CD4-positive, CD25-positive, alpha-beta regulatory T cell (primary cell): ENCODE measurements at regions not wholly inside any gene's neighbourhood (a gene's known extent, or its start where the extent isn't known, plus 50 kb on each side); places are given as distances from the start of the nearest gene placed in this dataset.

Source experiments
- ATAC-seq, 2 donors: fragments of 150-1000 bp; cut with Tn5 transposase; one replicate each; pipeline ENCODE4 v1.10.0; 2021; ENCODE audit warnings: low read depth in 2 of 2, moderate number of reproducible peaks in 2 of 2, moderate library complexity in 1 of 2
- DNase-seq, 3 donors: peaks; one replicate each; pipeline versions ENCODE4 v3.0.0 to v3.0.0-alpha.2; 2012 to 2022; ENCODE audit warnings: mixed read lengths in 1 of 3
- H3K27ac ChIP-seq: one replicate; pipeline ENCODE4 v1.7.0; 2013; ENCODE audit warnings: mild to moderate bottlenecking, low read length; ENCODE audit not compliant: insufficient read depth, poor library complexity, severe bottlenecking
- H3K27me3 ChIP-seq: one replicate; pipeline ENCODE4 v1.7.0; 2013; ENCODE audit warnings: low read length; ENCODE audit not compliant: control insufficient read depth, insufficient read depth
- H3K36me3 ChIP-seq: one replicate; pipeline ENCODE4 v1.7.0; 2013; ENCODE audit warnings: mild to moderate bottlenecking, low read length, moderate library complexity; ENCODE audit not compliant: control insufficient read depth, insufficient read depth
- H3K4me1 ChIP-seq: 2 replicates; pipeline ENCODE4 v1.7.0; 2013; ENCODE audit warnings: mild to moderate bottlenecking, low read length; ENCODE audit not compliant: insufficient read depth, control insufficient read depth, poor library complexity, severe bottlenecking
- H3K4me3 ChIP-seq: one replicate; pipeline ENCODE4 v1.7.0; 2013; ENCODE audit warnings: low read depth, mild to moderate bottlenecking, low read length, moderate library complexity
- H3K9me3 ChIP-seq, 2 experiments: 1 replicate in 1 of 2; 2 replicates in 1 of 2; pipeline ENCODE4 v1.7.0; 2013; ENCODE audit warnings: low read length in 2 of 2, mild to moderate bottlenecking in 1 of 2, moderate library complexity in 1 of 2; ENCODE audit not compliant: control insufficient read depth in 2 of 2
- H3K27ac Mint-ChIP-seq, 3 donors: one replicate each; pipeline ENCODE4 v1.8.0; 2020 to 2022; ENCODE audit warnings: mild to moderate bottlenecking in 3 of 3, mixed read lengths in 3 of 3, moderate library complexity in 2 of 3
- H3K27me3 Mint-ChIP-seq: one replicate; pipeline ENCODE4 v1.8.0; 2022; ENCODE audit warnings: mild to moderate bottlenecking, mixed read lengths
- H3K36me3 Mint-ChIP-seq: one replicate; pipeline ENCODE4 v1.8.0; 2020; ENCODE audit warnings: mixed read lengths
- H3K4me1 Mint-ChIP-seq, 4 donors: one replicate each; pipeline ENCODE4 v1.8.0; 2020 to 2022; ENCODE audit warnings: mixed read lengths in 4 of 4, mild to moderate bottlenecking in 1 of 4
- H3K4me3 Mint-ChIP-seq, 4 donors: one replicate each; pipeline ENCODE4 v1.8.0; 2020 to 2022; ENCODE audit warnings: mild to moderate bottlenecking in 4 of 4, mixed read lengths in 4 of 4, moderate library complexity in 3 of 4
- H3K9me3 Mint-ChIP-seq, 7 donors: one replicate each; pipeline ENCODE4 v1.8.0; 2020 to 2022; ENCODE audit warnings: mixed read lengths in 7 of 7, mild to moderate bottlenecking in 3 of 7, moderate library complexity in 2 of 7

DNA sequence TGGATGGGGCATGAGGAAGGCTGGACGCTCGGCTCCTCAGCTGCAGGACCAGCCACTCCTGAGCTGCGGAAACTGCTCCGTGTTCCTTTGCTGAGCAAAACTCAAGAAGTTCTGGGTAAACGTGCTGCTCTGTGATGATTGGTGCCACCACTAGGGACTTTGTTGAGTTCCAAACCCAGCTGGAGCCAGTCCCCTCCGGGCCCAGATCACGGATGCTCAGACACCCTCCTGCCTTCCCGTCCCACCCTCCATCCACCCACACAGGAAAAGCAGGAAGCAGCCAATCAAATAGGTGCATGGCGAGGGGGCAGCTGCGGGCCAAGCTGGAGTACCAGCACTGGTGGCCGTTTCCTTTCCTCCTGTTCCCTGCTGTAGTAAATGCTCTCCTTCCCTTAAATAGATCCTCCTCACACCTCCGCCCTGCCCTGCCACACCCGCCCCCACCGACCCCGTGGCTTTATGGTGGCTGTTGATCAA lies 68.0 kb downstream of the ADRA2C start:
- no peaks in the 10 kb centered on the region for H3K9me3 ChIP-seq
- H3K4me3 Mint-ChIP-seq = no peak overlapping the region
- no peak for DNase-seq
- peaks cover 0 to 3% (median 0%) of the 10 kb centered on the region in 4 donors for H3K4me1 Mint-ChIP-seq
- no peaks in the 10 kb centered on the region for H3K27me3 ChIP-seq
- no peaks in the 10 kb centered on the region for H3K27me3 Mint-ChIP-seq
- no peak overlapping the region for H3K27ac Mint-ChIP-seq
- peaks cover 0 to 3% (median 0%) of the 10 kb centered on the region in 7 donors for H3K9me3 Mint-ChIP-seq
- H3K36me3 Mint-ChIP-seq = no peaks in the 10 kb centered on the region
- no peak for ATAC-seq
- H3K4me3 ChIP-seq = no peak overlapping the region
- no peaks in the 10 kb centered on the region for H3K36me3 ChIP-seq
- no peak overlapping the region for H3K27ac ChIP-seq
- H3K4me1 ChIP-seq = no peaks in the 10 kb centered on the region

- Histone ChIP-seq H3K36me3 (no peaks in the 10 kb centered on the region), H3K27ac (no peak overlapping the region), H3K4me3 (no peak overlapping the region), H3K9me3 (no peaks in the 10 kb centered on the region), H3K4me1 (no peaks in the 10 kb centered on the region), H3K27me3 (no peaks in the 10 kb centered on the region)
- no peaks in the 10 kb centered on the region for H3K36me3 Mint-ChIP-seq
- DNase-seq (no peak), ATAC-seq (no peak)
- H3K4me3 Mint-ChIP-seq = no peak overlapping the region
- no peaks in the 10 kb centered on the region for H3K27me3 Mint-ChIP-seq
- no peak overlapping the region for H3K27ac Mint-ChIP-seq
- peaks cover 0 to 3% (median 0%) of the 10 kb centered on the region in 4 donors for H3K4me1 Mint-ChIP-seq
- H3K9me3 Mint-ChIP-seq = peaks cover 0 to 3% (median 0%) of the 10 kb centered on the region in 7 donors
Observed at GRCh38 chr4:3834663-3835521, 68.7 kb downstream of the ADRA2C start.

DNA sequence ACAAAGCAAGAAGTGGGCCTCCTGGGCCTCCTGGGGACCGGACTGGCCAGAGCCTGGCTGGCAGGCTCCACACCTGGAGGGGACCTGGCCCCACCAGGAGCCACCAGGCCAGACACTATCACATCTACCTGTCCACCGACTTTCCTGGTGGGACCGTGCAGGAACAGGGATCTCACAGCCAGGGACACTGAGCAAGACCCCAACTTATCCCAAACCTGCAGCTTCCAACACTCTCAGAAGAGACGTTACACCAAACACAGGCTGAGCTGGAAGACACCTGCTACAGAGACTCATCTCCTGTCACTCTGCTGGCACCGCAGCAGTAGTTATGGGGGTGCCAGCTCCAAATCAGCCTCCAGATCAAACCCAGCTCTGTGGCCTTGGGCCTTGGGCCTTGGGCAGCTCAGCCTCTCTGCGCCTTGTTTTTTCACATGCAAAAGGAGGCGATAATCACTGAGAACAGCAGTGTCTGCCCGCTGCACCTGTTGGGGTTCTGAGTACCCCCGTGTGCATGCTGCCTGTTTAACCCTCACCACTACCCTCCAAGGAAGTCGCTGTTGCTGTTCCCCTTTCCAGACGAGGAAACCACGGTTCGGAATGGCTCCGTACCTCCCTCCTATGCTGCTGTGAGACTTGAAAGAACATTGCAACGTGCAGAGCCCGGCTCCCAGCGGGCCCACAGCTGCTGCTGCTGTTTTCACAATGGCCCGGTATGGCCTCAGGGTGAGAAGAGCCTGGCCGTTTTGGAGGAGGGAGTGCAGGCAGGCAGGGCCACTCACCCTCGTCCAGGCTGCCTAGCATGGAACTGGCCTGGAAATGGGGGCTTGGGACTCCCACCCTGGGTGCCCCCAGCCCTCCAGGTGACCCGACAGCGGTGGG lies 69.6 kb downstream of the ADRA2C start:
- Mint-ChIP-seq H3K27ac (no peak overlapping the region), H3K9me3 (peaks cover 0 to 3% (median 0%) of the 10 kb centered on the region in 7 donors), H3K36me3 (no peaks in the 10 kb centered on the region), H3K4me1 (peaks cover 0 to 3% (median 0%) of the 10 kb centered on the region in 4 donors), H3K4me3 (no peak overlapping the region), H3K27me3 (no peaks in the 10 kb centered on the region)
- Histone ChIP-seq H3K4me3 (no peak overlapping the region), H3K27ac (no peak overlapping the region), H3K4me1 (no peaks in the 10 kb centered on the region), H3K27me3 (no peaks in the 10 kb centered on the region), H3K9me3 (no peaks in the 10 kb centered on the region), H3K36me3 (no peaks in the 10 kb centered on the region)
- no peak for DNase-seq
- ATAC-seq = no peak

GRCh38 chr4:3836406-3836755 lies 70.2 kb downstream of the ADRA2C start:
- Mint-ChIP-seq H3K36me3 (no peaks in the 10 kb centered on the region), H3K27ac (no peak overlapping the region), H3K4me3 (no peak overlapping the region), H3K9me3 (peaks cover 0 to 3% (median 0%) of the 10 kb centered on the region in 7 donors), H3K4me1 (peaks cover 0 to 3% (median 0%) of the 10 kb centered on the region in 4 donors), H3K27me3 (no peaks in the 10 kb centered on the region)
- no peaks in the 10 kb centered on the region for H3K36me3 ChIP-seq
- no peaks in the 10 kb centered on the region for H3K27me3 ChIP-seq
- ATAC-seq (no peak), DNase-seq (no peak)
- no peak overlapping the region for H3K27ac ChIP-seq
- no peaks in the 10 kb centered on the region for H3K9me3 ChIP-seq
- no peaks in the 10 kb centered on the region for H3K4me1 ChIP-seq
- no peak overlapping the region for H3K4me3 ChIP-seq

DNA sequence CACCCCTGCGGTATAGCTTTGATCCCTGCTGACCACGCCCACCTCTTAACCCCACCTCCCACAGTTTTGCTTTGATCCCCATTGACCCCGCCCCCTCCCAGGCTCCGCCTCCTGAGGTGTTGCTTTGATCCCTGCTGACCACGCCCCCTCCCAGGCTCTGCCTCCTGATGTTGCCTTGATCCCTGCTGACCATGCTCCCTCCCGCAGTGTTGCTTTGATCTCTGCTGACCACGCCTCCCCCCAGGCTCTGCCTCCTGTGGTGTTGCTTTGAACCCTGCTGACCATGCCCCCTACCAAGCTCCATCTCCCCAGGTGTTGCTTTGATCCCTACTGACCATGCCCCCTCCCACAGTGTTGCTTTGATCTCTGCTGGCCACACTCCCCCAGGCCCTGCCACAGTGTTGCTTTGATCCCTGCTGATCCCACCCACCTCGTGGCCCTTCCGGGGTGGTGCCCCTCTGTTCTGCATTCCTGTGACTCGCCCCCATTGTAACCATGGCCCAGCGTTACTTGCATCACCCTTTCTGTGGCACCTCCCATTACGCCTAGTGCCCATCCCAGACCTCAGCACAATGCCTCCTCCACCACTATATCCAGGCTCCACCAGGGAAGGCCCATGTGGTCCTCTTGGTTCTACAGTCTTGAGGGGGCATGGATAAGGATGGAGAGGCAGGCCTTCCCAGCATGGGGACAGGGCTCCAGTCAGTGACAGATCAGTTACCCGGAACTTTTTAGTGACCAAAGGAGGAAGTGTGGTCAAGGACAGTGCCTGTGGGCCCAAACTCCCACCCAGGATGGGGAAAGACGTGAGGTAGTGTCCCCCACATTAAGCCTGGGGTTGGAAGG lies 70.8 kb downstream of the ADRA2C start:
- H3K27me3 Mint-ChIP-seq = no peaks in the 10 kb centered on the region
- ATAC-seq (no peak), DNase-seq (peak in 1 of 3 donors; percentile 2)
- H3K27ac ChIP-seq = no peak overlapping the region
- no peaks in the 10 kb centered on the region for H3K9me3 ChIP-seq
- H3K27ac Mint-ChIP-seq = no peak overlapping the region
- H3K4me1 ChIP-seq = no peaks in the 10 kb centered on the region
- no peak overlapping the region for H3K4me3 Mint-ChIP-seq
- H3K4me1 Mint-ChIP-seq = peaks cover 0 to 3% (median 0%) of the 10 kb centered on the region in 4 donors
- no peaks in the 10 kb centered on the region for H3K27me3 ChIP-seq
- H3K4me3 ChIP-seq = no peak overlapping the region
- no peaks in the 10 kb centered on the region for H3K36me3 ChIP-seq
- H3K36me3 Mint-ChIP-seq = no peaks in the 10 kb centered on the region
- peaks cover 0 to 3% (median 0%) of the 10 kb centered on the region in 7 donors for H3K9me3 Mint-ChIP-seq

DNA sequence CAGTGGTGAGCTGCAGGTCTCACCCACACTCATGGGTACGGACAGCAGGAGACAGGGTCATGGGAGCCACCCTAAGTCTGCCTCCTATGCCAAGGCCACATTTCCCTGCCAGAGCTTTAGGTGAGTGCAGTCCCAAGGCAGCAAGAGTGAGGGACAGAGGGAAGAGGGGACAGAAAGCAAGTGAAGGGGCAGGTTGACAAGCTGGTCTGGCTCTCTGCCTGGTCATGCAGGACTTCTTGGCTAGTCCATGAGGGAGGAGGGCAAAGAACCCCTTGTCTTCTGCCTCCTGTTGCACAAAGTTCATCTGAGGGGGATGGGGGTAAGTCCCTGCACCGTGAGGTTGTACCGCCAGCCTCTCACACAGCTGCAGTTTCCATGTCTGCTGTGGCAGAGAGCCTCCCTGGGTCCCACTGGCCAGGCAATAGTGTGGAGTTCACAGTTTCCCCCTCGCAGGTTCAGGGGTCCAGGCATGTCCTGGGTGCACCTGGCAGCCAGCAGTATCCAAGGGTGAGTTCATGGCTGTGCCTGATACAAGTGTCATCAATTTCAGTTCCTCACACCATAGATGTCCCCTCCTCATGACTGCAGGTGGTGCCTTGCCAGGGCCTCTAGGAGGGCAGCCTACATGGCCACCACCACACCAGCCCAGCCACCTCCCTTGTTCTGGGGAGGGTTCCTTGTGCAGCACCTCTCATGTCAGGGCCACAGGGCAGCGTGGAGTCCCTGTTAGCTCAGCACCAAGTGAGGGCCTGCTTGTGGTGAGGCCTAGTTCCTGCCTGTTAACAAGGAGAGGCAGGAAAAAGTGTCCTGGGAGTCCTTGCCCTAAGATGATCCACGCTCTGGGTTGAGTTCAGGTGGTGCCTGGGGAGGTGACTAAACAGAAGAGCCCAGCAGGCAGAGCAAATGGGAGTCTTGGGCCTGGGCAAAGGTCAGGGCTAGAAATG lies 72.5 kb downstream of the ADRA2C start:
- Mint-ChIP-seq H3K27me3 (no peaks in the 10 kb centered on the region), H3K4me1 (peaks cover 0 to 3% (median 0%) of the 10 kb centered on the region in 4 donors), H3K36me3 (no peaks in the 10 kb centered on the region), H3K4me3 (no peak overlapping the region), H3K27ac (no peak overlapping the region), H3K9me3 (peaks cover 0 to 3% (median 0%) of the 10 kb centered on the region in 7 donors)
- H3K36me3 ChIP-seq = no peaks in the 10 kb centered on the region
- no peaks in the 10 kb centered on the region for H3K27me3 ChIP-seq
- ATAC-seq (no peak), DNase-seq (no peak)
- H3K4me3 ChIP-seq = no peak overlapping the region
- H3K4me1 ChIP-seq = no peaks in the 10 kb centered on the region
- H3K9me3 ChIP-seq = no peaks in the 10 kb centered on the region
- H3K27ac ChIP-seq = no peak overlapping the region
